ENCODE measurements at regions not wholly inside any gene's neighbourhood (a gene's known extent, or its start where the extent isn't known, plus 50 kb on each side); places are given as distances from the start of the nearest gene placed in this dataset.

- TF ChIP-seq TEAD2 (tag; IDR thresholded peaks at IDR 0.05) (no peak), BRCA1 (IDR thresholded peaks at IDR 0.05) (no peak), BRCA1 (CRISPR knock-in tag; IDR thresholded peaks at IDR 0.05) (no peak), ZSCAN32 (CRISPR knock-in tag; IDR thresholded peaks at IDR 0.05) (no peak), HNRNPK (IDR thresholded peaks at IDR 0.05; ENCODE audit: low read depth, low read length, poor library complexity, severe bottlenecking) (no peak)
- TF ChIP-seq, protein P1, sequence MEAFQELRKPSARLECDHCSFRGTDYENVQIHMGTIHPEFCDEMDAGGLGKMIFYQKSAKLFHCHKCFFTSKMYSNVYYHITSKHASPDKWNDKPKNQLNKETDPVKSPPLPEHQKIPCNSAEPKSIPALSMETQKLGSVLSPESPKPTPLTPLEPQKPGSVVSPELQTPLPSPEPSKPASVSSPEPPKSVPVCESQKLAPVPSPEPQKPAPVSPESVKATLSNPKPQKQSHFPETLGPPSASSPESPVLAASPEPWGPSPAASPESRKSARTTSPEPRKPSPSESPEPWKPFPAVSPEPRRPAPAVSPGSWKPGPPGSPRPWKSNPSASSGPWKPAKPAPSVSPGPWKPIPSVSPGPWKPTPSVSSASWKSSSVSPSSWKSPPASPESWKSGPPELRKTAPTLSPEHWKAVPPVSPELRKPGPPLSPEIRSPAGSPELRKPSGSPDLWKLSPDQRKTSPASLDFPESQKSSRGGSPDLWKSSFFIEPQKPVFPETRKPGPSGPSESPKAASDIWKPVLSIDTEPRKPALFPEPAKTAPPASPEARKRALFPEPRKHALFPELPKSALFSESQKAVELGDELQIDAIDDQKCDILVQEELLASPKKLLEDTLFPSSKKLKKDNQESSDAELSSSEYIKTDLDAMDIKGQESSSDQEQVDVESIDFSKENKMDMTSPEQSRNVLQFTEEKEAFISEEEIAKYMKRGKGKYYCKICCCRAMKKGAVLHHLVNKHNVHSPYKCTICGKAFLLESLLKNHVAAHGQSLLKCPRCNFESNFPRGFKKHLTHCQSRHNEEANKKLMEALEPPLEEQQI (IDR thresholded peaks at IDR 0.05): no peak
Measured at GRCh38 chr11:134916421-134917213, 504.6 kb upstream of the B3GAT1 start (continued).

GRCh38 chr11:134915881-134916280 is 503.8 kb upstream of the B3GAT1 start:
- Histone ChIP-seq H2AFZ (ENCODE audit: low read depth, low read length) (no peak overlapping the region), H4K20me1 (replicated peaks; ENCODE audit: control insufficient read depth, insufficient read depth, low read length) (no peaks in the 10 kb centered on the region), H3K27ac (ENCODE audit: extremely low read depth, low read depth, low read length) (no peak overlapping the region), H3K4me1 (replicated peaks in 1 of 2; ENCODE audit: control insufficient read depth in 2 of 2, insufficient read depth in 2 of 2, low read length in 2 of 2) (no peaks in the 10 kb centered on the region), H3K9ac (ENCODE audit: insufficient read depth in 1 of 2, low read depth in 2 of 2, low read length in 2 of 2) (no peak overlapping the region), H3K4me2 (ENCODE audit: insufficient read depth, low read length) (no peak overlapping the region), H3K9me1 (ENCODE audit: control insufficient read depth, insufficient read depth, low read length) (no peaks in the 10 kb centered on the region), H3K9me3 (replicated peaks; ENCODE audit: control insufficient read depth, insufficient read depth, low read depth, low read length) (no peaks in the 10 kb centered on the region), H3K4me3 (no peak overlapping the region), H3K36me3 (ENCODE audit: control insufficient read depth, insufficient read depth, low read length) (no peaks in the 10 kb centered on the region), H3K79me2 (ENCODE audit: control insufficient read depth, insufficient read depth, low read length) (no peaks in the 10 kb centered on the region), H3K27me3 (ENCODE audit: control insufficient read depth in 2 of 2, insufficient read depth in 2 of 2, low read length in 2 of 2) (peaks cover 0 to 16% of the 10 kb centered on the region in 2 experiments; a peak in 1 of 5 replicates)
- ATAC-seq (no peak), FAIRE-seq (no peak), DNase-seq (ENCODE audit: extremely low read depth in 1 of 4, low spot score in 3 of 4) (no peak)
- ChIA-PET CTCF (ENCODE audit: low intra/inter-chr PET ratio) (no interaction called here), POLR2A (no interaction called here)
- BruUV-seq (replicated peaks): no TSS peak
- in situ Hi-C loops (cut with MboI): no loop called here
- WGBS (ENCODE audit: insufficient coverage, low coverage, missing lambda C conversion rate): 0% methylated on average over 5 of the region's 5 CpGs
- intact Hi-C loops (cut with micrococcal nuclease): no loop called here
- TF ChIP-seq ZNF655 (CRISPR knock-in tag; IDR thresholded peaks at IDR 0.05) (no peak), SREBF1 (IDR thresholded peaks at IDR 0.05; ENCODE audit: borderline replicate concordance, low read depth, low read length) (no peak), NUFIP1 (IDR thresholded peaks at IDR 0.05; ENCODE audit: partially characterized antibody) (no peak)
